GM23338 (cell line): ENCODE measurements at regions not wholly inside any gene's neighbourhood (a gene's known extent, or its start where the extent isn't known, plus 50 kb on each side); places are given as distances from the start of the nearest gene placed in this dataset.

Experiments used
- ATAC-seq: fragments of 200-7000 bp; cut with Tn5 transposase; 3 replicates; pipeline ENCODE4 v1.9.1; 2020
- DNase-seq: peaks from one replicate; pipeline ENCODE4 v3.0.0-alpha.2; 2015; ENCODE audit warnings: low spot score
- H2AFZ ChIP-seq: fragments of 200-600 bp; sonication (generic); 2 replicates; pipeline ENCODE4 v1.8.0; 2016; ENCODE audit warnings: antibody characterized with exemption, mild to moderate bottlenecking, moderate library complexity
- H3F3A ChIP-seq: fragments of 200-600 bp; sonication (generic); replicated peaks from 2 replicates; pipeline ENCODE4 v1.8.0; 2017; ENCODE audit warnings: antibody characterized with exemption, mixed run types, low read depth
- H3K27ac ChIP-seq: fragments of 200-600 bp; sonication (generic); 2 replicates; pipeline ENCODE4 v1.6.1; 2016; ENCODE audit warnings: low read depth
- H3K27me3 ChIP-seq: fragments of 200-600 bp; sonication (generic); 2 replicates; pipeline ENCODE4 v1.8.0; 2016; ENCODE audit warnings: mild to moderate bottlenecking, mixed run types, moderate library complexity; ENCODE audit not compliant: insufficient read depth
- H3K36me3 ChIP-seq: fragments of 200-600 bp; sonication (generic); 2 replicates; pipeline ENCODE4 v1.8.0; 2016; ENCODE audit warnings: mild to moderate bottlenecking; ENCODE audit not compliant: insufficient read depth
- H3K4me1 ChIP-seq: fragments of 200-600 bp; sonication (generic); 2 replicates; pipeline ENCODE4 v1.8.0; 2016; ENCODE audit warnings: mild to moderate bottlenecking, moderate library complexity; ENCODE audit not compliant: insufficient read depth
- H3K4me2 ChIP-seq: fragments of 200-600 bp; sonication (generic); 2 replicates; pipeline ENCODE4 v1.7.1; 2017; ENCODE audit warnings: mixed run types
- H3K4me3 ChIP-seq: fragments of 200-600 bp; sonication (generic); 2 replicates; pipeline ENCODE4 v1.6.1; 2016; ENCODE audit warnings: mixed run types
- H3K79me2 ChIP-seq: fragments of 200-600 bp; sonication (generic); replicated peaks from 2 replicates; pipeline ENCODE4 v1.8.0; 2017; ENCODE audit warnings: mild to moderate bottlenecking; ENCODE audit not compliant: insufficient read depth
- H3K9me2 ChIP-seq: fragments of 200-600 bp; sonication (generic); 2 replicates; pipeline ENCODE4 v1.8.0; 2017; ENCODE audit not compliant: insufficient read depth
- H4K20me1 ChIP-seq: fragments of 200-600 bp; sonication (generic); replicated peaks from 2 replicates; pipeline ENCODE4 v1.8.0; 2017; ENCODE audit warnings: mild to moderate bottlenecking; ENCODE audit not compliant: insufficient read depth
- H3K27ac Mint-ChIP-seq: 2 replicates; pipeline ENCODE4 v1.8.0; 2020; ENCODE audit warnings: inconsistent platforms, mild to moderate bottlenecking, moderate library complexity, mixed read lengths
- H3K27me3 Mint-ChIP-seq: 3 replicates; pipeline ENCODE4 v1.8.0; 2022; ENCODE audit warnings: low read depth, mild to moderate bottlenecking, moderate library complexity, mixed read lengths, inconsistent platforms; ENCODE audit not compliant: insufficient read depth, poor library complexity
- H3K36me3 Mint-ChIP-seq: 3 replicates; pipeline ENCODE4 v1.8.0; 2021; ENCODE audit warnings: low read depth, mild to moderate bottlenecking, inconsistent platforms, moderate library complexity, mixed read lengths
- H3K4me1 Mint-ChIP-seq: 3 replicates; pipeline ENCODE4 v1.8.0; 2020; ENCODE audit warnings: mild to moderate bottlenecking, inconsistent platforms, mixed read lengths
- H3K4me3 Mint-ChIP-seq: 3 replicates; pipeline ENCODE4 v1.8.0; 2021; ENCODE audit warnings: moderate library complexity, mild to moderate bottlenecking, inconsistent platforms, mixed read lengths
- H3K9me3 Mint-ChIP-seq: 3 replicates; pipeline ENCODE4 v1.8.0; 2020; ENCODE audit warnings: moderate library complexity, mild to moderate bottlenecking, inconsistent platforms, mixed read lengths
- EZH2 ChIP-seq: fragments of 200-600 bp; sonication (generic); IDR thresholded peaks from one replicate; pipeline ENCODE4 v1.8.0; 2017; ENCODE audit warnings: antibody characterized with exemption, mild to moderate bottlenecking, low read depth; ENCODE audit not compliant: unreplicated experiment
- POLR2AphosphoS5 ChIP-seq: IDR thresholded peaks from 2 replicates; pipeline ENCODE4 v1.6.1; 2016; ENCODE audit warnings: antibody characterized with exemption, low read depth
- ZNF114 ChIP-seq: fragments of 250-450 bp; sonication (Bioruptor Pico); IDR thresholded peaks from 2 replicates; pipeline ENCODE4 v1.5.0; 2020; ENCODE audit warnings: mild to moderate bottlenecking, moderate library complexity
- ZNF331 ChIP-seq: fragments of 250-450 bp; sonication (Bioruptor Pico); IDR thresholded peaks from 2 replicates; pipeline ENCODE4 v1.5.0; 2020; ENCODE audit warnings: low read depth, mild to moderate bottlenecking, moderate library complexity
- TF ChIP-seq, protein P1 (sequence below), 2 experiments: fragments of 200-600 bp in 1 of 2; sonication (generic) in 1 of 2; conservative IDR thresholded peaks; 2 replicates each; pipeline versions ENCODE4 v1.5.1 to v1.6.1; 2016 to 2017; ENCODE audit warnings: antibody characterized with exemption in 2 of 2, low read depth in 2 of 2, mild to moderate bottlenecking in 2 of 2, moderate library complexity in 1 of 2
- TF ChIP-seq, protein P2 (sequence below): IDR thresholded peaks from 2 replicates; pipeline ENCODE4 v1.6.1; 2016; ENCODE audit warnings: antibody characterized with exemption

DNA sequence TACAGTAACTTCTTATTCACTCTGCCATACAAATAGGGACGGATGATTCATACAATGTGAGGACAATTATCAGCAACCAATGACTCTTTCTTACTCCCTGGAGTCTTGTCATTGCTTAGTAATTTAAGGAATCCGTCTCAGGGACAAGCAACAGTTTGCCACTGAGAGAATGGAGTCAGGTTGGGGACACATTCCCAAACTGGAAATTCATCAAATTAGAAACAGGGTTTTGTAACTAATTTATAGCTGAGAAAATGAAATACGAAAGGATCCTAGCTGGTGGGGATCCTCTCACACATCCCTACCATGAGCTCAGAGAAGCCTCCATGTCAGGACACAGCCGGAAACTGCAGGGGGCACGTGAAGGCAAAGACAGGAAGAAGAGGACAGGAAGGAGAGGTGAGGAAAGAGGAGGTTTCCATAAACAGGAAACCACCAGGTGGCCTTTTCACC is 50.4 kb upstream of the KDR start:
- Mint-ChIP-seq H3K27me3 (peaks cover 3% of the 10 kb centered on the region), H3K4me1 (peaks cover 30% of the 10 kb centered on the region), H3K36me3 (peaks cover 4% of the 10 kb centered on the region; the same call in 2 of the 3 replicates), H3K9me3 (no peaks in the 10 kb centered on the region; the same call in 2 of the 3 replicates), H3K27ac (no peak overlapping the region), H3K4me3 (no peak overlapping the region)
- TF ChIP-seq, protein P1, sequence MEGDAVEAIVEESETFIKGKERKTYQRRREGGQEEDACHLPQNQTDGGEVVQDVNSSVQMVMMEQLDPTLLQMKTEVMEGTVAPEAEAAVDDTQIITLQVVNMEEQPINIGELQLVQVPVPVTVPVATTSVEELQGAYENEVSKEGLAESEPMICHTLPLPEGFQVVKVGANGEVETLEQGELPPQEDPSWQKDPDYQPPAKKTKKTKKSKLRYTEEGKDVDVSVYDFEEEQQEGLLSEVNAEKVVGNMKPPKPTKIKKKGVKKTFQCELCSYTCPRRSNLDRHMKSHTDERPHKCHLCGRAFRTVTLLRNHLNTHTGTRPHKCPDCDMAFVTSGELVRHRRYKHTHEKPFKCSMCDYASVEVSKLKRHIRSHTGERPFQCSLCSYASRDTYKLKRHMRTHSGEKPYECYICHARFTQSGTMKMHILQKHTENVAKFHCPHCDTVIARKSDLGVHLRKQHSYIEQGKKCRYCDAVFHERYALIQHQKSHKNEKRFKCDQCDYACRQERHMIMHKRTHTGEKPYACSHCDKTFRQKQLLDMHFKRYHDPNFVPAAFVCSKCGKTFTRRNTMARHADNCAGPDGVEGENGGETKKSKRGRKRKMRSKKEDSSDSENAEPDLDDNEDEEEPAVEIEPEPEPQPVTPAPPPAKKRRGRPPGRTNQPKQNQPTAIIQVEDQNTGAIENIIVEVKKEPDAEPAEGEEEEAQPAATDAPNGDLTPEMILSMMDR (conservative IDR thresholded peaks at IDR 0.05; ENCODE audit: low read depth in 2 of 2), result 0 out of 4 replicates have a peak, but pooled peaks of 1 of the 2 experiments have one; percentile 1
- TF ChIP-seq ZNF114 (CRISPR knock-in tag), result no peak
- TF ChIP-seq, protein P2, sequence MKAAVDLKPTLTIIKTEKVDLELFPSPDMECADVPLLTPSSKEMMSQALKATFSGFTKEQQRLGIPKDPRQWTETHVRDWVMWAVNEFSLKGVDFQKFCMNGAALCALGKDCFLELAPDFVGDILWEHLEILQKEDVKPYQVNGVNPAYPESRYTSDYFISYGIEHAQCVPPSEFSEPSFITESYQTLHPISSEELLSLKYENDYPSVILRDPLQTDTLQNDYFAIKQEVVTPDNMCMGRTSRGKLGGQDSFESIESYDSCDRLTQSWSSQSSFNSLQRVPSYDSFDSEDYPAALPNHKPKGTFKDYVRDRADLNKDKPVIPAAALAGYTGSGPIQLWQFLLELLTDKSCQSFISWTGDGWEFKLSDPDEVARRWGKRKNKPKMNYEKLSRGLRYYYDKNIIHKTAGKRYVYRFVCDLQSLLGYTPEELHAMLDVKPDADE, result 0 out of 2 replicates have a peak, but pooled peaks have one; percentile 8
- no peak for TF ChIP-seq ZNF331
- no peak for TF ChIP-seq POLR2AphosphoS5
- peak overlapping the region; percentile 30; the same call in 1 of the 2 replicates for H2AFZ ChIP-seq
- no peak overlapping the region for H3K4me2 ChIP-seq
- no peaks in the 10 kb centered on the region for H3K79me2 ChIP-seq
- H3K4me1 ChIP-seq, result peaks cover 7% of the 10 kb centered on the region; the same call in 1 of the 2 replicates
- no peaks in the 10 kb centered on the region for H3F3A ChIP-seq
- no peaks in the 10 kb centered on the region for H3K9me2 ChIP-seq
- no peak overlapping the region for H3K4me3 ChIP-seq
- ATAC-seq, result no peak; the same call in 2 of the 3 replicates
- H3K27ac ChIP-seq, result peak overlapping the region; percentile 64; the same call in 1 of the 2 replicates
- H3K36me3 ChIP-seq, result no peaks in the 10 kb centered on the region
- no peaks in the 10 kb centered on the region for H3K27me3 ChIP-seq
- no peaks in the 10 kb centered on the region for H4K20me1 ChIP-seq
- DNase-seq, result peak; percentile 43

DNA sequence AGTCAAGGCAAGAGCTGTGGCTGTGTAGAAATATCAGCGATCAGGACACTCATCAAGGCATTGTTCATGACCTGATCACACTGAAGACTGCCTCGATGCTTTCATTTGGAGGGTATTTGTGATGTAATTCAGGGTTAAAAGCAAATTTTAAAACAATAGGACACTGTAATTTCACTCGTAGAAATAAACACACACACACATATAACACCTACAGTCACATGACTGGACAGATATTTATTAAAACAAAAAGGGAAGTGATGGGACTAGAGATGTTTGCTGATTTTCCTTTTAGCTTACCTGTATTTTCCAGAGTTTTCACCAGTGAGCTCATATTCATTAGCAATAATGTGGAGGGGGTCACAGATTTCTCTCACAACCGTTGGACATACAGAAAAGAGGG is 51.1 kb upstream of the KDR start:
- Histone ChIP-seq H3K4me1 (peaks cover 10% of the 10 kb centered on the region; the same call in 1 of the 2 replicates), H3K9me2 (no peaks in the 10 kb centered on the region), H3K36me3 (no peaks in the 10 kb centered on the region), H3K27me3 (no peaks in the 10 kb centered on the region), H3K4me3 (no peak overlapping the region), H3F3A (no peaks in the 10 kb centered on the region), H3K4me2 (no peak overlapping the region), H3K79me2 (no peaks in the 10 kb centered on the region), H4K20me1 (no peaks in the 10 kb centered on the region), H2AFZ (0 out of 2 replicates have a peak overlapping the region, but pooled peaks have one; percentile 30), H3K27ac (0 out of 2 replicates have a peak overlapping the region, but pooled peaks have one; percentile 64)
- no peak for ATAC-seq
- Mint-ChIP-seq H3K27me3 (peaks cover 3% of the 10 kb centered on the region), H3K9me3 (no peaks in the 10 kb centered on the region; the same call in 2 of the 3 replicates), H3K27ac (no peak overlapping the region), H3K36me3 (peaks cover 4% of the 10 kb centered on the region; the same call in 2 of the 3 replicates), H3K4me3 (no peak overlapping the region), H3K4me1 (peaks cover 37% of the 10 kb centered on the region)
- TF ChIP-seq, protein P2, result 0 out of 2 replicates have a peak, but pooled peaks have one; percentile 1
- TF ChIP-seq EZH2, result no peak
- no peak for DNase-seq
